Endothelial cell of umbilical vein (primary cell): ENCODE measurements at regions not wholly inside any gene's neighbourhood (a gene's known extent, or its start where the extent isn't known, plus 50 kb on each side); places are given as distances from the start of the nearest gene placed in this dataset.
A peak's percentile ranks its signal among the peaks of the same experiment; 100 is the strongest.

ENCODE experiments used
- BruUV-seq: library from RNA; stranded (reverse); fragments of 400-500 nt; replicated peaks from 2 replicates; lab custom pipeline; 2021; lab: Mats Ljungman, UMichigan
- CTCF ChIA-PET: fragments of 300-600, 350-600 bp; sonication (Branson Sonifier 250); formaldehyde crosslinking; loops from one replicate; lab custom pipeline; 2021; ENCODE audit warnings: antibody characterized with exemption, inconsistent platforms; lab: Charles Lee
- POLR2A ChIA-PET: fragments of 300-600, 350-600 bp; sonication (Branson Sonifier 250); formaldehyde crosslinking; loops from one replicate; lab custom pipeline; 2021; ENCODE audit warnings: antibody characterized with exemption, inconsistent platforms; lab: Charles Lee
- DNase-seq: peaks from one replicate; pipeline ENCODE4 v3.0.0-alpha.2; 2011; ENCODE audit warnings: low read depth, low spot score
- FAIRE-seq: peaks from 2 replicates; lab custom pipeline; 2011; peaks lifted over from hg19 to GRCh38; lab: Jason Lieb, UNC
- H2AFZ ChIP-seq: 2 replicates; pipeline ENCODE4 v1.6.0; 2012; ENCODE audit warnings: low read depth, low read length, control low read depth, inconsistent platforms
- H3K27ac ChIP-seq: 2 replicates; pipeline ENCODE4 v1.5.1; 2011; ENCODE audit warnings: low read depth, mild to moderate bottlenecking, control low read depth, low read length, moderate library complexity; ENCODE audit not compliant: insufficient read depth
- H3K27me3 ChIP-seq, 2 experiments: 2 replicates each; pipeline versions ENCODE4 v1.6.0 to v1.6.1; 2011; ENCODE audit warnings: low read length in 2 of 2, mixed read lengths in 1 of 2; ENCODE audit not compliant: control insufficient read depth in 2 of 2, insufficient read depth in 2 of 2
- H3K36me3 ChIP-seq, 2 experiments: 2 replicates in 1 of 2; 3 replicates in 1 of 2; pipeline ENCODE4 v1.5.1; 2011; ENCODE audit warnings: low read length in 2 of 2, mild to moderate bottlenecking in 1 of 2, moderate library complexity in 1 of 2; ENCODE audit not compliant: control insufficient read depth in 2 of 2, insufficient read depth in 2 of 2; ENCODE audit errors: extremely low read depth in 1 of 2
- H3K4me1 ChIP-seq: 3 replicates; pipeline ENCODE4 v1.5.1; 2011; ENCODE audit warnings: mild to moderate bottlenecking, low read length; ENCODE audit not compliant: control insufficient read depth, insufficient read depth; ENCODE audit errors: extremely low read depth
- H3K4me2 ChIP-seq: 2 replicates; pipeline ENCODE4 v1.6.1; 2011; ENCODE audit warnings: low read length, control low read depth, mixed read lengths; ENCODE audit not compliant: insufficient read depth
- H3K4me3 ChIP-seq, 3 experiments: fragments of 200-600 bp in 1 of 3; sonication (generic), shearing (Covaris generic) in 1 of 3; replicated peaks in 1 of 3; 2 replicates each; pipeline ENCODE4 v1.5.1; 2011 to 2016; ENCODE audit warnings: control low read depth in 3 of 3, low read length in 3 of 3, mild to moderate bottlenecking in 2 of 3, inconsistent platforms in 1 of 3, low read depth in 1 of 3, moderate library complexity in 1 of 3; ENCODE audit not compliant: insufficient read depth in 1 of 3
- H3K79me2 ChIP-seq: 2 replicates; pipeline ENCODE4 v1.6.0; 2012; ENCODE audit warnings: low read length, inconsistent platforms; ENCODE audit not compliant: control insufficient read depth, insufficient read depth
- H3K9ac ChIP-seq: replicated peaks from 2 replicates; pipeline ENCODE3; 2011; ENCODE audit warnings: low read length, control low read depth; ENCODE audit not compliant: insufficient read depth; ENCODE audit errors: extremely low read depth
- H3K9me1 ChIP-seq: replicated peaks from 3 replicates; pipeline ENCODE4 v1.6.0; 2011; ENCODE audit warnings: mild to moderate bottlenecking, low read length; ENCODE audit not compliant: control insufficient read depth, insufficient read depth; ENCODE audit errors: extremely low read depth
- H3K9me3 ChIP-seq: replicated peaks from 2 replicates; pipeline ENCODE4 v1.5.1; 2012; ENCODE audit warnings: low read length, inconsistent platforms; ENCODE audit not compliant: control insufficient read depth, insufficient read depth
- H4K20me1 ChIP-seq: replicated peaks from 2 replicates; pipeline ENCODE3; 2011; ENCODE audit warnings: mild to moderate bottlenecking, low read length; ENCODE audit not compliant: control insufficient read depth, insufficient read depth; ENCODE audit errors: extremely low read depth
- CTCF ChIP-seq, 2 donors: IDR thresholded peaks; 1 replicate in 1 of 2; 2 replicates in 1 of 2; pipeline ENCODE4 v1.5.1; 2011; ENCODE audit warnings: low read length in 2 of 2, mild to moderate bottlenecking in 2 of 2, moderate library complexity in 2 of 2, control low read depth in 1 of 2, inconsistent platforms in 1 of 2, low read depth in 1 of 2; ENCODE audit not compliant: insufficient read depth in 1 of 2; ENCODE audit errors: extremely low read depth in 1 of 2
- EZH2 ChIP-seq: IDR thresholded peaks from 2 replicates; pipeline ENCODE4 v1.6.1; 2012; ENCODE audit warnings: borderline replicate concordance, low read depth, mild to moderate bottlenecking, moderate library complexity, low read length, inconsistent platforms; ENCODE audit not compliant: severe bottlenecking
- FOS ChIP-seq: IDR thresholded peaks from 2 replicates; pipeline ENCODE4 v1.6.1; 2011; ENCODE audit warnings: mild to moderate bottlenecking, low read length, moderate library complexity, borderline replicate concordance; ENCODE audit not compliant: insufficient read depth
- GATA2 ChIP-seq: IDR thresholded peaks from 2 replicates; pipeline ENCODE4 v1.7.0; 2011; ENCODE audit warnings: low read depth, mild to moderate bottlenecking, moderate library complexity, mixed read lengths, low read length; ENCODE audit not compliant: insufficient read length, insufficient read depth
- JUN ChIP-seq: IDR thresholded peaks from 2 replicates; pipeline ENCODE4 v1.6.1; 2011; ENCODE audit warnings: borderline replicate concordance, low read depth; ENCODE audit not compliant: insufficient read length, insufficient read depth
- MAX ChIP-seq: IDR thresholded peaks from 2 replicates; pipeline ENCODE4 v1.6.1; 2011; ENCODE audit not compliant: insufficient read depth, insufficient read length
- MYC ChIP-seq: IDR thresholded peaks from one replicate; pipeline ENCODE4 v1.6.1; 2011; ENCODE audit warnings: mild to moderate bottlenecking, low read depth, low read length
- POLR2A ChIP-seq: IDR thresholded peaks from 2 replicates; pipeline ENCODE4 v1.6.1; 2012; ENCODE audit warnings: low read depth, mild to moderate bottlenecking, control low read depth, low read length
- dilution Hi-C: fragments of 300-500 bp; cut with MboI; formaldehyde crosslinking; loops from one replicate; pipeline ENCODE4 v1.15.0; 2019; ENCODE audit warnings: low sequenced_read_pairs; ENCODE audit not compliant: extremely low pct_ligation_motif_present
- intact Hi-C: fragments of 100-400 bp; cut with micrococcal nuclease; formaldehyde crosslinking; loops from one replicate; pipeline ENCODE4 v1.10.0; 2022

GRCh38 chr3:166275024-166275390 lies 437.8 kb upstream of the BCHE start:
- no peak overlapping the region for H3K4me2 ChIP-seq
- dilution Hi-C loops = no loop called here
- H3K4me3 ChIP-seq = no peak overlapping the region
- H3K79me2 ChIP-seq = no peaks in the 10 kb centered on the region
- DNase-seq = no peak
- H3K27ac ChIP-seq = no peak overlapping the region
- CTCF ChIA-PET = no interaction called here
- H3K9me1 ChIP-seq = no peaks in the 10 kb centered on the region
- POLR2A ChIA-PET = no interaction called here
- TF ChIP-seq CTCF (IDR thresholded peaks at IDR 0.05; ENCODE audit: extremely low read depth in 1 of 2, insufficient read depth in 1 of 2, low read depth in 1 of 2, low read length in 2 of 2) (no peak), FOS (no peak), POLR2A (no peak)
- intact Hi-C loops = no loop called here
- BruUV-seq = no TSS peak
- H4K20me1 ChIP-seq = no peaks in the 10 kb centered on the region
- no peaks in the 10 kb centered on the region for H3K36me3 ChIP-seq
- no peak overlapping the region for H2AFZ ChIP-seq
- H3K9ac ChIP-seq = no peak overlapping the region
- no peaks in the 10 kb centered on the region for H3K27me3 ChIP-seq
- no peak for FAIRE-seq
- H3K9me3 ChIP-seq = no peaks in the 10 kb centered on the region
- H3K4me1 ChIP-seq = no peaks in the 10 kb centered on the region

- H3K79me2 ChIP-seq = no peaks in the 10 kb centered on the region
- FAIRE-seq (no peak), DNase-seq (peak; percentile 21)
- no peak overlapping the region for H2AFZ ChIP-seq
- BruUV-seq = no TSS peak
- dilution Hi-C loops (no loop called here), intact Hi-C loops (no loop called here)
- H3K9me3 ChIP-seq = no peaks in the 10 kb centered on the region
- no peaks in the 10 kb centered on the region for H3K36me3 ChIP-seq
- H3K9me1 ChIP-seq = no peaks in the 10 kb centered on the region
- CTCF ChIA-PET = no interaction called here
- H3K4me1 ChIP-seq = no peaks in the 10 kb centered on the region
- H3K9ac ChIP-seq = no peak overlapping the region
- no peak overlapping the region for H3K27ac ChIP-seq
- H3K4me3 ChIP-seq = no peak overlapping the region
- no peak for TF ChIP-seq FOS
- no peak for TF ChIP-seq JUN
- no peak for TF ChIP-seq CTCF (IDR thresholded peaks at IDR 0.05; ENCODE audit: extremely low read depth in 1 of 2, insufficient read depth in 1 of 2, low read depth in 1 of 2, low read length in 2 of 2)
- TF ChIP-seq GATA2 = no peak
- no peak for TF ChIP-seq MAX
- TF ChIP-seq MYC = no peak
- no peak for TF ChIP-seq POLR2A
- TF ChIP-seq EZH2 = no peak
- H3K4me2 ChIP-seq = no peak overlapping the region
- POLR2A ChIA-PET = no interaction called here
- no peaks in the 10 kb centered on the region for H4K20me1 ChIP-seq
- H3K27me3 ChIP-seq = no peaks in the 10 kb centered on the region
These were observed 437.3 kb upstream of the BCHE start for GRCh38 chr3:166274351-166275023.
